GM23338 (cell line): ENCODE measurements at regions not wholly inside any gene's neighbourhood (a gene's known extent, or its start where the extent isn't known, plus 50 kb on each side); places are given as distances from the start of the nearest gene placed in this dataset.

ENCODE experiments used
- ATAC-seq: fragments of 200-7000 bp; cut with Tn5 transposase; 3 replicates; pipeline ENCODE4 v1.9.1; 2020
- DNase-seq: peaks from one replicate; pipeline ENCODE4 v3.0.0-alpha.2; 2015; ENCODE audit warnings: low spot score
- H2AFZ ChIP-seq: fragments of 200-600 bp; sonication (generic); 2 replicates; pipeline ENCODE4 v1.8.0; 2016; ENCODE audit warnings: antibody characterized with exemption, mild to moderate bottlenecking, moderate library complexity
- H3F3A ChIP-seq: fragments of 200-600 bp; sonication (generic); replicated peaks from 2 replicates; pipeline ENCODE4 v1.8.0; 2017; ENCODE audit warnings: antibody characterized with exemption, mixed run types, low read depth
- H3K27ac ChIP-seq: fragments of 200-600 bp; sonication (generic); 2 replicates; pipeline ENCODE4 v1.6.1; 2016; ENCODE audit warnings: low read depth
- H3K27me3 ChIP-seq: fragments of 200-600 bp; sonication (generic); 2 replicates; pipeline ENCODE4 v1.8.0; 2016; ENCODE audit warnings: mild to moderate bottlenecking, mixed run types, moderate library complexity; ENCODE audit not compliant: insufficient read depth
- H3K36me3 ChIP-seq: fragments of 200-600 bp; sonication (generic); 2 replicates; pipeline ENCODE4 v1.8.0; 2016; ENCODE audit warnings: mild to moderate bottlenecking; ENCODE audit not compliant: insufficient read depth
- H3K4me1 ChIP-seq: fragments of 200-600 bp; sonication (generic); 2 replicates; pipeline ENCODE4 v1.8.0; 2016; ENCODE audit warnings: mild to moderate bottlenecking, moderate library complexity; ENCODE audit not compliant: insufficient read depth
- H3K4me2 ChIP-seq: fragments of 200-600 bp; sonication (generic); 2 replicates; pipeline ENCODE4 v1.7.1; 2017; ENCODE audit warnings: mixed run types
- H3K4me3 ChIP-seq: fragments of 200-600 bp; sonication (generic); 2 replicates; pipeline ENCODE4 v1.6.1; 2016; ENCODE audit warnings: mixed run types
- H3K79me2 ChIP-seq: fragments of 200-600 bp; sonication (generic); replicated peaks from 2 replicates; pipeline ENCODE4 v1.8.0; 2017; ENCODE audit warnings: mild to moderate bottlenecking; ENCODE audit not compliant: insufficient read depth
- H3K9me2 ChIP-seq: fragments of 200-600 bp; sonication (generic); 2 replicates; pipeline ENCODE4 v1.8.0; 2017; ENCODE audit not compliant: insufficient read depth
- H4K20me1 ChIP-seq: fragments of 200-600 bp; sonication (generic); replicated peaks from 2 replicates; pipeline ENCODE4 v1.8.0; 2017; ENCODE audit warnings: mild to moderate bottlenecking; ENCODE audit not compliant: insufficient read depth
- H3K27ac Mint-ChIP-seq: 2 replicates; pipeline ENCODE4 v1.8.0; 2020; ENCODE audit warnings: inconsistent platforms, mild to moderate bottlenecking, moderate library complexity, mixed read lengths
- H3K27me3 Mint-ChIP-seq: 3 replicates; pipeline ENCODE4 v1.8.0; 2022; ENCODE audit warnings: low read depth, mild to moderate bottlenecking, moderate library complexity, mixed read lengths, inconsistent platforms; ENCODE audit not compliant: insufficient read depth, poor library complexity
- H3K36me3 Mint-ChIP-seq: 3 replicates; pipeline ENCODE4 v1.8.0; 2021; ENCODE audit warnings: low read depth, mild to moderate bottlenecking, inconsistent platforms, moderate library complexity, mixed read lengths
- H3K4me1 Mint-ChIP-seq: 3 replicates; pipeline ENCODE4 v1.8.0; 2020; ENCODE audit warnings: mild to moderate bottlenecking, inconsistent platforms, mixed read lengths
- H3K4me3 Mint-ChIP-seq: 3 replicates; pipeline ENCODE4 v1.8.0; 2021; ENCODE audit warnings: moderate library complexity, mild to moderate bottlenecking, inconsistent platforms, mixed read lengths
- H3K9me3 Mint-ChIP-seq: 3 replicates; pipeline ENCODE4 v1.8.0; 2020; ENCODE audit warnings: moderate library complexity, mild to moderate bottlenecking, inconsistent platforms, mixed read lengths
- CREB1 ChIP-seq: fragments of 250-450 bp; sonication (Bioruptor Pico); IDR thresholded peaks from 2 replicates; pipeline ENCODE4 v1.5.0; 2020; ENCODE audit warnings: low read depth, mild to moderate bottlenecking, moderate library complexity
- CTCF ChIP-seq, 2 experiments: fragments of 200-600 bp in 1 of 2; sonication (generic) in 1 of 2; conservative IDR thresholded peaks; 2 replicates each; pipeline versions ENCODE4 v1.5.1 to v1.6.1; 2016 to 2017; ENCODE audit warnings: antibody characterized with exemption in 2 of 2, low read depth in 2 of 2, mild to moderate bottlenecking in 2 of 2, moderate library complexity in 1 of 2
- ETS1 ChIP-seq: IDR thresholded peaks from 2 replicates; pipeline ENCODE4 v1.6.1; 2016; ENCODE audit warnings: antibody characterized with exemption
- EZH2phosphoT487 ChIP-seq: fragments of 200-600 bp; sonication (generic); IDR thresholded peaks from one replicate; pipeline ENCODE4 v1.8.1; 2018; ENCODE audit warnings: antibody characterized with exemption; ENCODE audit not compliant: unreplicated experiment
- JUNB ChIP-seq: IDR thresholded peaks from one replicate; pipeline ENCODE4 v1.6.1; 2016; ENCODE audit warnings: antibody characterized with exemption; ENCODE audit not compliant: unreplicated experiment
- NANOG ChIP-seq: IDR thresholded peaks from 2 replicates; pipeline ENCODE4 v1.6.1; 2016; ENCODE audit warnings: antibody characterized with exemption, borderline replicate concordance
- POLR2AphosphoS5 ChIP-seq: IDR thresholded peaks from 2 replicates; pipeline ENCODE4 v1.6.1; 2016; ENCODE audit warnings: antibody characterized with exemption, low read depth
- REST ChIP-seq: IDR thresholded peaks from one replicate; pipeline ENCODE4 v1.6.1; 2018; ENCODE audit warnings: antibody characterized with exemption; ENCODE audit not compliant: unreplicated experiment
- STAT1 ChIP-seq: IDR thresholded peaks from one replicate; pipeline ENCODE4 v1.6.1; 2016; ENCODE audit warnings: antibody characterized with exemption; ENCODE audit not compliant: unreplicated experiment
- ZNF114 ChIP-seq: fragments of 250-450 bp; sonication (Bioruptor Pico); IDR thresholded peaks from 2 replicates; pipeline ENCODE4 v1.5.0; 2020; ENCODE audit warnings: mild to moderate bottlenecking, moderate library complexity

- Histone ChIP-seq H3F3A (no peaks in the 10 kb centered on the region), H3K27me3 (no peaks in the 10 kb centered on the region), H4K20me1 (no peaks in the 10 kb centered on the region), H3K36me3 (no peaks in the 10 kb centered on the region), H3K79me2 (no peaks in the 10 kb centered on the region), H3K4me2 (no peak overlapping the region), H3K4me1 (peaks cover 4% of the 10 kb centered on the region; the same call in 1 of the 2 replicates), H3K9me2 (no peaks in the 10 kb centered on the region), H3K4me3 (no peak overlapping the region), H2AFZ (no peak overlapping the region), H3K27ac (no peak overlapping the region)
- H3K27me3 Mint-ChIP-seq: peaks cover 5% of the 10 kb centered on the region
- H3K4me1 Mint-ChIP-seq: peaks cover 11% of the 10 kb centered on the region
- DNase-seq (no peak), ATAC-seq (no peak)
- H3K27ac Mint-ChIP-seq: no peak overlapping the region
- no peaks in the 10 kb centered on the region; the same call in 2 of the 3 replicates for H3K36me3 Mint-ChIP-seq
- H3K9me3 Mint-ChIP-seq: peaks cover 14% of the 10 kb centered on the region
- H3K4me3 Mint-ChIP-seq: no peak overlapping the region
- TF ChIP-seq STAT1 (no peak), JUNB (no peak), REST (no peak), POLR2AphosphoS5 (no peak), EZH2phosphoT487 (no peak), ZNF114 (no peak), ETS1 (no peak), CTCF (conservative IDR thresholded peaks at IDR 0.05; ENCODE audit: low read depth in 2 of 2) (no peak)
Observed at GRCh38 chr2:8531481-8531880, 150.4 kb upstream of the ID2 start.

- Mint-ChIP-seq H3K9me3 (peaks cover 14% of the 10 kb centered on the region), H3K27me3 (peaks cover 5% of the 10 kb centered on the region), H3K27ac (no peak overlapping the region), H3K4me3 (no peak overlapping the region), H3K36me3 (no peaks in the 10 kb centered on the region; the same call in 2 of the 3 replicates), H3K4me1 (0 out of 3 replicates have a peak, but pooled peaks cover 3% of the 10 kb centered on the region)
- ATAC-seq (no peak), DNase-seq (no peak)
- H3F3A ChIP-seq: no peaks in the 10 kb centered on the region
- no peaks in the 10 kb centered on the region for H3K4me1 ChIP-seq
- H3K79me2 ChIP-seq: no peaks in the 10 kb centered on the region
- no peak overlapping the region for H2AFZ ChIP-seq
- no peak overlapping the region for H3K27ac ChIP-seq
- H3K36me3 ChIP-seq: no peaks in the 10 kb centered on the region
- H3K4me3 ChIP-seq: no peak overlapping the region
- no peaks in the 10 kb centered on the region for H3K9me2 ChIP-seq
- H3K27me3 ChIP-seq: no peaks in the 10 kb centered on the region
- H3K4me2 ChIP-seq: no peak overlapping the region
- H4K20me1 ChIP-seq: no peaks in the 10 kb centered on the region
- TF ChIP-seq POLR2AphosphoS5 (no peak), CREB1 (CRISPR knock-in tag) (no peak), ZNF114 (no peak), ETS1 (no peak), NANOG (no peak)
Observed at GRCh38 chr2:8532438-8532837, 149.4 kb upstream of the ID2 start.
